Epithelial cell of esophagus (primary cell): ENCODE measurements at regions not wholly inside any gene's neighbourhood (a gene's known extent, or its start where the extent isn't known, plus 50 kb on each side); places are given as distances from the start of the nearest gene placed in this dataset.

Experiments
- DNase-seq: peaks from one replicate; pipeline ENCODE4 v3.0.0; 2010; ENCODE audit warnings: low read depth
- H3K4me3 ChIP-seq: 2 replicates; pipeline ENCODE4 v1.5.1; 2011; ENCODE audit warnings: mild to moderate bottlenecking, low read length, control low read depth
- TF ChIP-seq, protein P1 (sequence below): IDR thresholded peaks from 2 replicates; pipeline ENCODE4 v1.5.1; 2011; ENCODE audit warnings: low read depth, mild to moderate bottlenecking, low read length, control low read depth, inconsistent platforms; ENCODE audit not compliant: insufficient read depth; ENCODE audit errors: missing control alignments

DNA sequence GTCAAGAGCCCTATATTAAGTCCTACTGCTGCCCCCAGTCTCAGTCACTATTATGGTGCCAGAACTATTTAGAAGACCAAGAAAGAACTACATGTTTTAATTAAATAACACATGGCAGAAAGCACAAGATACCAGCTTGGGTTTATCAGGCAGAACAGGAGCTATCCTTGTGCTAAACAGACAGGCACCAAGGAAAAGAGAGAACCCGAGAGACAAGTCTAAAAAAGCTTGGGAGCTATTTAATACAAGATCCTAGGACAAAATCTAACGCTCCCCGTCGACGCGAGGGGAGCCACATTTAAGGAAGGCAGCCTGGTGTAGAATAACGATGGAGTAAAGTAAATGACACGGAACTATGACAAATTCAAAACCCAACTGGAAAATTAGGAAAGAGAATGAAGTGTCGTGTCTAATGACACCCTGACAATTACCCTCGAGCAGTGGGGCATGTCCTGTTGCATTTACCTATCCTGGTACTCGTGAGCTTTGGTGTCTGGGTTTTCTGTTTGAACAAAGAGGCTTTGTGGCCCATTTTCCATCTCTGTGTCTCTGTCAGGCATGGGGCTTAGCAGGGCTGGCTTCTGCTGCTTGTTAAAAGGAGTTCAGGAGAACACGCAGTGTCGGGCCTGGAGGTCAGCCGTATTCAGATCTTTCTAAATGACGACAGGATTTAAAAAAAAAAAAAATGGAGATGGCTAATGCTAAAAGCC lies 140.6 kb downstream of the ETNK1 start:
- TF ChIP-seq, protein P1, sequence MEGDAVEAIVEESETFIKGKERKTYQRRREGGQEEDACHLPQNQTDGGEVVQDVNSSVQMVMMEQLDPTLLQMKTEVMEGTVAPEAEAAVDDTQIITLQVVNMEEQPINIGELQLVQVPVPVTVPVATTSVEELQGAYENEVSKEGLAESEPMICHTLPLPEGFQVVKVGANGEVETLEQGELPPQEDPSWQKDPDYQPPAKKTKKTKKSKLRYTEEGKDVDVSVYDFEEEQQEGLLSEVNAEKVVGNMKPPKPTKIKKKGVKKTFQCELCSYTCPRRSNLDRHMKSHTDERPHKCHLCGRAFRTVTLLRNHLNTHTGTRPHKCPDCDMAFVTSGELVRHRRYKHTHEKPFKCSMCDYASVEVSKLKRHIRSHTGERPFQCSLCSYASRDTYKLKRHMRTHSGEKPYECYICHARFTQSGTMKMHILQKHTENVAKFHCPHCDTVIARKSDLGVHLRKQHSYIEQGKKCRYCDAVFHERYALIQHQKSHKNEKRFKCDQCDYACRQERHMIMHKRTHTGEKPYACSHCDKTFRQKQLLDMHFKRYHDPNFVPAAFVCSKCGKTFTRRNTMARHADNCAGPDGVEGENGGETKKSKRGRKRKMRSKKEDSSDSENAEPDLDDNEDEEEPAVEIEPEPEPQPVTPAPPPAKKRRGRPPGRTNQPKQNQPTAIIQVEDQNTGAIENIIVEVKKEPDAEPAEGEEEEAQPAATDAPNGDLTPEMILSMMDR, result no peak
- no peak overlapping the region for H3K4me3 ChIP-seq
- DNase-seq, result no peak

DNA sequence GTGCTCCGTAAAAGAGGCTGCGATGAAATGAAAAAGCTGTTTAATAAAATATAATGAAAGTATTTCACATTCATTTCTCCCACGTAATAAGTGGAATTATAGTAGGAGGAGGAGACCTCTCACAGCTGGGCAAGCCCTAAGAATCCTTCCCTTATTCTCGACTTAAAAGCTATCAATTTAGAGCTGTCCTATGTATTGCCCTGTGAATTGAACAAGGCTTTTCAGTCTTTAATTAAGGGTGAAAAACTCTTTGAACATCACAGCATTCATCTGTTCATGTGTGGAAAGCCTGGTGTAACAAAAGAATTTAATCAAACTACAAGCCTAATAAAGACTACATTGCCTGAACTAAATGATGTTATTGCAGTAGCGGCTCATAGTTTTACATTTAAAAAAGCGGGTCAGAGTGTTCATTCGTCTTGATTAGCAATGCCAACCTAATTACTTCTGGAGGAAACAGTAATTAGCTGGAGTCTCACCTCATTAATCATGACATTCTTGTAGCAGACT lies 142.0 kb downstream of the ETNK1 start:
- DNase-seq, result no peak
- TF ChIP-seq, protein P1, result no peak
- no peak overlapping the region for H3K4me3 ChIP-seq

DNA sequence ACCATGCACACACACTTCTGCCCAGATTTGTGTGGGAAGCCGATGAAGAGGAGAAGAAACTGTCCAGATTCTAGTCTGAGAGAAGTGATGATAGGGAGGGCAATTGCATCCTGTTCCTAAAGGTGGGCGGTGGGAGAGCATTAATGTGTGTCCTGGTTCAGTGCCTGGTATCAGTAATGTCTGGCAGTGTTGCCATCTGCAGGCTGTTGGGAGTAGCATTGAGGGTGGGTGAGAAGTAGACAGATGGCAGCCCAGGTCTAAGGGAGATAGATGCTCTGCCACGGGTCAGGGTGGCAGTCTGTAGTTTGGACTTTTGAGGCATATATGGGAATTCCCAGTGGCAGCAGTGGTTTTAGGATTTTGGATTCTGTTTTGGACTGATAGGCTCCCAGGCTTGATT lies 156.4 kb downstream of the ETNK1 start:
- DNase-seq, result no peak

DNA sequence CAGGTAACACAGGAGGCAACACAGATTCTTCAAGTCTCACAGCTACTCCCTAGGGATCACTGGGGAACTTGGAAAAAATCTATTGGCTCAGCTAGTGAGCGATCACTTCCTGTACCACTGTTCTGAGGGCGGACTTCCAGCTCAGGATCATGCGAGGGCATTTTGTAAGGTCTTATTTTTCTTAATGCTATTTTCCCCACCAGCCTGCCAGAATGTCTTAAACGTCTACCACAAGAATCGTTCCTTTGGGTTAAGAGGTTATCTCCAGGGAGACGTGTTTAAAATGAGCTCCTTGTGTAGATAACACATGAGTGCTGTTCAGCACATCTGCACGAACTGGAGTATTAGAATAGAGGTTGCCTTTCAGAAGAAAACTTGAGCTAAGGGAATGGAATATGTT lies 162.6 kb downstream of the ETNK1 start:
- no peak overlapping the region for H3K4me3 ChIP-seq
- DNase-seq, result no peak
- TF ChIP-seq, protein P1, result no peak

More for the DNA sequence above, 156.4 kb downstream of the ETNK1 start:
- H3K4me3 ChIP-seq, result no peak overlapping the region
- TF ChIP-seq, protein P1, result no peak

GRCh38 chr12:22788913-22789312 lies 163.9 kb downstream of the ETNK1 start:
- H3K4me3 ChIP-seq, result no peak overlapping the region
- DNase-seq, result no peak
- TF ChIP-seq, protein P1, result no peak

GRCh38 chr12:22792138-22792537 lies 167.2 kb downstream of the ETNK1 start:
- peak; percentile 39 for DNase-seq
- no peak overlapping the region for H3K4me3 ChIP-seq
- TF ChIP-seq, protein P1, result no peak

DNA sequence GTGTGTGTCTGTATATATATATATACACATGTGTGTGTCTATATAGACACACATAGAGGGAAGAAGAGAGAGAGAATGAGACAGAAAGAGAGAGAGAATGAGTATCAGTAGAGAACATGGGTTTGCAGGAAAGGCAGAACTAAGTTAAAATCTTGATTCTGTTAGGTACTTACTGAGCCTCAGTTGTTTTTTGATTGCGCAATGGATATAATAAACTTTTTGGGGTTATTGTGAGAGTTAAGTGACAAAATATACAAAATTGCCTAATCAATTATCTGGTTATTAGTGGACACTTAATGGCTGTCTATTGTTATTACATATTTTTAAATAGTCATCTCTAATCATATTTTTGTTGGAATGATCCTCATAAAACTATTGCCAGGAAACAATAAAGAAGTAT lies 169.0 kb downstream of the ETNK1 start:
- TF ChIP-seq, protein P1, result no peak
- H3K4me3 ChIP-seq, result no peak overlapping the region
- DNase-seq, result no peak
